HG03442 (cell line): ENCODE measurements at regions not wholly inside any gene's neighbourhood (a gene's known extent, or its start where the extent isn't known, plus 50 kb on each side); places are given as distances from the start of the nearest gene placed in this dataset.
"Not testable (repeated sequence)": the region's sequence is repeated elsewhere in the genome, so short reads cannot be mapped to it uniquely, and the experiment has no call there.

Experiments
- ATAC-seq: cut with Tn5 transposase; IDR thresholded peaks from one replicate; pipeline ENCODE4 v1.9.1; 2021; ENCODE audit warnings: mild to moderate bottlenecking, moderate library complexity; ENCODE audit not compliant: unreplicated experiment

DNA sequence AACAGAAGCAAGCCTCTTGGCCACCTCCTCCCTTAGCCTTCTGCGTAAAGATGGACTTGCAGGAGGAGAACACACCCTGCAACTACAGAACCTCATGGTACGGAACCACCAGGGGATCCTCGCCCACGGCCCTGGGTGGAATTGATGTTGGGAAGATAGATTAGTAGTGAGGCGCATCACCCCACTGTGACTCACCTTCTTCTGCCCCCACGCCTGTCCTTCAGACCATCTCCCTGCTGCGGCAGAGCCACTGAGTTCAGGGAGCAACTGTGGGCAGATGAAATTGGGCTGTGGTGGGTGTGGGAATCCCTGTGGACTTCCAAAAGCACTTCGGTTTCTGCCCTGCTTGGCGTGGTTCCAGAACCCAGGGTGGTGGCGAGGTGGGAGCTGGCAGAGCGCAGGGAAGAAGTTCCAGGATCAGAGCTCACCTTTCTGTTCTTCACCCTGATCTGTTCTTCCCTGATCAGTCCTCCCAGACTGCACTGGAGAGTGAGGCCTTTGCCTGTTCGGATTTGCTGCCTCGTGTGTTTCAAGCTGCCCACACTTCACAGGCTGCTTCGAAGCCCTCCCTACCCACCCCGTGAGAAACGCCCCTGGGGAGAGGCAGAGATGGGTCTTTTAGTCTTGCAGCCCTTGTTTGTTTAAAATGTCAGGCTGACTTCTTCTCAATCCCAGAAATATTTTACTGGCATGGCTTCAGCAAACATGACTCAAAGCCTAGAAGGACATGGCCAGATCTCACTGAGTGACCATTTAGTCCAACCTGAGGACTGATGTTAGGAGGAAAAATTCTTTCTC is 92.8 kb upstream of the MLN start:
- no peak for ATAC-seq

DNA sequence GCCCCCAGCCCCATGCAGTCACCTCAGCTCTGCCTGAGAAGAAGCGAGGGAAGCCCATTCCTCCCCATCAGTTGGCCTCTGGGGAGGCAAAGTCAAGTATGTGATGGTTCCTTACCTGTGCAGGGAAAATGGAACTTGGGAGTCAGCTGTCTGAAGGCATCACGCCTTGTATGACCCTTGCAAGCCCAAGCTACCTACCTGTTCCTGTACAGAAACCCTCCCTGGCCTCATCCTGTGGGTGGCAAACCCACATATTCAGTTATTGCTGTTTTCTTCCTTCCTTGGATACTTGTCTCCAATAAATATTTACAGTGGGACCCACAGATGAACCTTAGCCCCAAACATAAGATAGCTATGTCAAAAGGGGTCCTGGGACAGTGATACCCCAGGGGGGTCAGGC is 92.2 kb upstream of the MLN start:
- no peak for ATAC-seq

DNA sequence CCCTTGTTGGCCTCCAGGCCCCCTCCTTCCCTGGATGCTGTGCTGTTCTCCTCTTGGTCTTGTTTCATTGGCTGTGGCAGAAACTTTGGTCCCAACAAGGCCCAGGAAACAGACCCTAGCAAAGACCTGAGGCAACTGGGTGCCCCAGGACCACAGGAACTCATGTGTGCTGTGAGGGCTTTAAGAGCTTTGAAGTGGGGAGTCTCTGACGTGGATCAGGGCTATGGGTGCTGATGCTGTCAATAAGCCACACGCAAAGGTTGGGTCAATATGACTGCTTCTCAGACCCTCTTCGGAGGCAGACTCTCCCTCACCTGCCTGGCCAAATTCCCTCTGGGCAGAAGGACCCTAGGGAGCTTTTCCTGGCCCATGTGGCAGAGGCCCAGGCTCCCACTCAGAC is 91.5 kb upstream of the MLN start:
- ATAC-seq = no peak

DNA sequence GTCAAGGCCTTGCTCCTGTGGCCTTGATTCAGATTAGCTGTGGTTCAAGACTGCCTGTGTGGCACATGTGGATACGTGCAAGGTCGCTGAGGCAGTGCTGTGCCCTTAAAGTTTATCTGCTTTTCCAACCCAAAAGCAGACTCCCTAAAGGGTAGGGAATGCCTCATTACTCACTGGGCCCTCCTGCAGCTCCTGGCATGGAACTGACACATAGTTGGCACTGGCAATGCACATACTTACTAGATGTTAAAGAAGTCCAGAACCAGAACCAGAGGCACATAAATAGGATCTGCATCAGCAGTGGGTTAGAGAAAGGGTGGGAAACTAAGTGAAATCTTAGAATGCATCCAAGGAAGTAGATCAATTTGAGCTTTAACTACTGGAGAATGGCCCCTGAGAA is 90.6 kb upstream of the MLN start:
- ATAC-seq = no peak

DNA sequence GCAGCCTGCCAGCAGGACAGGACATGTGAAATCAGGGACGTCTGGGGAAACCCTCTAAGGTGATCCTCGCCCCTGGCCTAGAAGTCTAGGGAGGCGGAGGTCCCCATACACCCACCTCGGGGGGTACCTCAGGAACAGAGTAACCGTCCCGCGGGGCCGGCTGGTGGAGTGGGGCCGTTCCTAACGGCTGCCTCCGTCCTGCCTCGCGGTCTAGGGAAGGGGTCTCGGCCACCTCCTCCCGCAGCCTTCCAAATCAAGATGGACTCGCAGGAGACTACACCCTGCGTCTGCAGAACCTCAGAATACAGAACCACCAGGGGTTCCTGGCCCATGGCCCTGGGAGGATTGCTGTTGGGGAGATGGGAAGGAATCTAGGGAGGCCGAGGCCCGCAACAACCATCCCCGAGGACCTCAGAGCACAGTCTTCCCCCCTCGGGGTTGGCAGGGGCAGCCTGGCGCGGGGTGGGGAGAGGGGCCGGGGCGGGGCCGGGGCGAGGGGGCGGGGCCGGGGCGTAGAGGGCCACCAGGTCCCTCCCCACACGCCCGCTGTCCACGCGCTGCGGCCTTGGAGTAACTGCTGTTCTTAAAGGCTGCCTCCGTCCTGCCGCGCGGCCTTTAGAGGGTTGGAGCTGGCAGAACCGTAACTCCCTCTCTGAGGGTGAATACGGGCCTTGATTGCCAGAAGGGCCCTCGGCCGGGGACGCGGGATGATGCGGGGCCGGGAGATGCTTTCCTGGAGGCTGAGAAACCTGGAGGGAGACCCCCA is 89.0 kb upstream of the MLN start:
- ATAC-seq = no peak

DNA sequence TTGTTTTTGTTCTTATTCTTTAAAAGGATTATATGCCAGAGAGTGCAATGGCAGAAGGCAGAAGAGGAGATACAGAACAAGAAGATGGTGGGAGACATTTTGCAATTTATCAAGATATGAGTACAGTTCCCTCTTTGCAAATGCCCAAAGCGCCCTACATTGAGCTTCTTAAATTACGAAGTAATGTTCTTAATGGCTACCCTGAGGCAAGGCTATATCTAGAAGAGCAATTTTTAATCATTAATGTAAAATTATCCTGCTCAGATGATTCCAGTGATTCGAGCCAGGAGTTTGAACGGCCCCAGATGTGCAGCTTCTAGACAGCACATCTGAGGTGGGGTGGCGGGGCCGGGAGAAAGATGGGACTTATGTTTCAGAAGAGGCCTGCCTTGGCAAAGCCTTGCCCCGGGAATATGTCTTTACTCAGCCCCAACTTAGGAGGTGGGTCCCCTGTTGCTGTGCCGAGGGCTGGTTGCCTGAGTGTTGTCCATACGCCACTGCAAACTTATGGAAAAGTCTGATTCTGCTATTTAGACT is 84.9 kb upstream of the MLN start:
- no peak for ATAC-seq

DNA sequence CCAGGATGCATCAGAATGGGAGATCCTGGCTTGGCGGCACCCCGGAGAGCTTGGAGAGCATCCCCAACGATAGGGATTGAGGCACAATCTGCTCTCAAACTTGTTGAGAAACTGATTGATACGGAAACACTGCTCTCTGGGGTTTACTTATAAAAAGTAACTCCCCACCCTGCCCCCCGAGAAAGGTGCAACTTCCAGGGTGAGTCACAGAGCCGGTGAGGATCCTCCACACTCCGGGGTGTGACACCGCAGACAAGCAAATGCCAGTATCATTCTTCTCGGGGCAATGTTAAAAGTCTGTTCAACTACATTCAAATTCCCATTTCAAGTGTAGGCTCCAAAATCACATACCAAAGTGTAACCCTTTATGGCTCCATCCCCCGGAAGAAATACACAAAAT is 84.4 kb upstream of the MLN start:
- ATAC-seq = no peak

DNA sequence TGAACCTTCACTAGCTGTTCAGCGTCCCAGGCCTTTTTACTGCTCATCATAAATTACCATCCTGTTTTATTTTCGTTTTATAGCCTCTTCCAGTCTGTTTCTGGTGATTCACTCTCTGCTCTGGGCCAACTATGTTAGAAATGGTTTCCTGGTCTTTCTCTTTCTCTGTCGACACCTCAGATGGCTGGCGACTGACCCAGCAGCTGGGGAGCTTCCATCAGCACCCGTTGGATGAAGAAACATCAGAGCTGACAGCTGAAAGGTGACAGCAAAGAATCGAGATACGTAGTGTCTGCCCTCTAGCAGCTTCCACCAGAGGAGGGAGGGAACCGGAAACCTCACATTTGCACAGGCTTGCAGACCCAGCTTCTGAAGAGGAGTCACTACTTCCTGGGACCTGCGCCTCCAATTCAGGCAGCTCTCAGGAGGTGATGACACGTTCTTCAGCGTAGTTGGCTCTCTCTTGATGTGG is 82.9 kb upstream of the MLN start:
- no peak for ATAC-seq

DNA sequence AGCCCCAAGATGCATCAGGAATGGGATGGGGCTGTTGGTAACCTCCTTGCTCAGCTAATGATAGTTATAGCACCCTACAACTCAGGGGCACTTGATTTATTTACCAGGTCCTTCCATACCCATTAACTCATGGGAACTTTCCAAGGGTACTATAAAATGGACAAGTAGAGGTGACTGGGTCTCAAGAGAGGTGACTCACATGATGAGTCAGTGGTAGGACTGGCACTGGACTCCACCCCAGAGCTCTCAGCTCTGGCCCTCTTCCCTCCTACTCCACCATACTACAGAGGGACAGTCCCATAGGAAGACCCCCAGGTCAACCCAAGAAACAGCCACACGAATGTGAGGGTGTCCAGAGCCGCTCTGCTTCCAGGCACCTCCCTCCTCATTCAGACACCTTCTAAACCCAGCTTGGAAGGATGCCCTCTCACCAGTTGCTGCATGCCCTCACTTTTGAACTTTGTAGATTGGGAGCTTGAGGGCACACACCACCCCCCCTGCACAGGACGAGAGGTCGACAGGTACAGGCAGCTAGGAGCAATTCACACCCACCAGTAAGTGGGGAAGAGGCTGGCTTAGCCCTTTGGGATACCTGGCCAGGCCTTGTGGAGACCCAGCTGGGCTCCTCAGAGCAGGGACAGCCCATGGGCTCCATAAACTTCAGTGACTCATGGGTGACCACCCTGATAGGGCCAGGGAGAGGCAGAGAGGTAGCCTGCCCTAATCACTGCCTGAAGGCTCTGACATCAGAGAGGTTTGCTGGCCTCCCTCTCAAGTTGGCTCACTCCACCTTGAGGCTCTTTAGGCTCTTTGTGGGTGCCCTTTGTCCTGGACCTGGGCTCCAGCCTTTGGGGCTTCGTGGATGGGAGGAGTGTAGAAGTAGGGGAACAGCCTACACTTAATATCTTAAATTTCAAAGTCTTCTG is 81.6 kb upstream of the MLN start:
- no peak for ATAC-seq

DNA sequence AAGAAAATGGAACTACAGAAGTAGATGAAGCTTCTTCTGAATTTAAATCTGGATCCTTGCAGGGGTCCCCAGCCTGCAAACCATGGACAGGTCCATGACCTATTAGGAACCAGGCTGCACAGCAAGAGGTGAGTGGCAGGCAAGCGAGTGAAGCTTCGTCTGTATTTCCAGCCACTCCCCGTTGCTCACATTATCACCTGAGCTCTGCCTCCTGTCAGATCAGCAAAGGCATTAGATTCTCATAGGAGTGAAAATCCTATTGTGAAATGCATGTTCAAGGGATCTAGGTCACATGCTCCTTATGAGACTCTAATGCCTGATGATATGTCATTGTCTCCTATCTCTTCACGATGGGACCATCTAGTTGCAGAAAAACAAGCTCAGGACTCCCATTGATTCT is 79.8 kb upstream of the MLN start:
- not testable (repeated sequence) for ATAC-seq

DNA sequence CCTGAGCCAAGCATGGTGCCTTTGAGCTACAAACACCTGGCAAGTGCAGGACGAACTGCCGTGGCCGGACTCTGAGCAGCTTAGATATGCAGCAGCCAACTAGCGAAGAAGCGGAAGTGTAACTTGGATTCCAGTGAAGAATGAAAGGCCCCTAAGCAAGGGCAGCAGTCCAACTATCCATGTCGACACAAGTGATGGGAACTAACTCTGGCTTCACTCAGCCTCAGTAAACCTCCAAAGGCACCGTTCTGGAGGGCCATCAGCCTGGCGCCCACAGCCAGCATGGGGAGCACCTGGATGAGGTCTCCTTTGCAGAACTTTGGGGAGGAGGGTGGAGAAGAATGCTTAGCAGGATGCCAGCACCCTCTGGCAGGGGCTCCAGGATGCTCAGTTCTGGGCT is 78.4 kb upstream of the MLN start:
- ATAC-seq = no peak

DNA sequence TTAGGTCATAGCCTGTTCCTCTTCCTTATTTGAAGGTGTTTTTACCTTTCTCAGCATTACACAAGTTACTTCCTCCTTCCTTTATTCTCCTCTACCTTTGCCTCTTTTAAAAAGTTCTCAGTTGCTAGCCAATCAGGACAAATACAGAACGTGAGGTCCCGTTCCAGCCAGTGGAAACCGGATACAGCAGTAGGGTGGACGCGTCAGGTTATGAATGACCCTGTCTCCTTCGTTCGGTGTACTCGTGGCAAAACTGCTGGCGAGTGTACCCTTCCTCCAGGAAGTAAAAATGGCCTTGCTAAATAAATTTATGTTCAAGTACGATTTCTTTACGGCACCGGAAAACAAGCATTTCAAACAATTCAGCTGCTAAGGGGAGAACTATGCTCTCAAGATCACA is 77.0 kb upstream of the MLN start:
- no peak for ATAC-seq

DNA sequence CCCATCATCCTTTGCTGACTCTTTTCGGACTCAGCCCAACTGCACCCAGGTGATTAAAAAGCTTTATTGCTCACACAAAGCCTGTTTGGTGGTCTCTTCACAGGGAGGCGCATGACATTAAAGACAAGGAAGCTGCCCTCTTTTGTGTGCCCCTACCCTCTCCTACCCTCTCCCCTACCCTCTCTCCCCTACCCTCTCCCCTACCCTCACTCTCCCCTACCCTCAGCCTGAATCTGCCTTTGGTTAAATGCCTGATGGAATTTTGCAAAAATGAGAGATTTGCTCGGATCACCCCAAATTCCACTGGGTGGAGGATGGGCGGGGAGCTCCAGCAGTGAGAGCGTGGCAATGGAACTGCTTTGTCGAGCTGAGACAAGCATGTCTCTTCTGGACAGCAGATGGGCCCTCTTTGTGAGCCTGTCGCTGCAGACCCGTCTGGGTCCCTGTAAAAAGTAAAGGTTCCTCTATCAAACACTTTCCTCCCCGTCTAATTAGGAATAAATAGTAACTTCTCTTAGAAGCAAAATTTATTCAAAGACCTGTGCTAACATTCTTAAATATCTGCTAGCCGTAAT is 76.4 kb upstream of the MLN start:
- no peak for ATAC-seq

DNA sequence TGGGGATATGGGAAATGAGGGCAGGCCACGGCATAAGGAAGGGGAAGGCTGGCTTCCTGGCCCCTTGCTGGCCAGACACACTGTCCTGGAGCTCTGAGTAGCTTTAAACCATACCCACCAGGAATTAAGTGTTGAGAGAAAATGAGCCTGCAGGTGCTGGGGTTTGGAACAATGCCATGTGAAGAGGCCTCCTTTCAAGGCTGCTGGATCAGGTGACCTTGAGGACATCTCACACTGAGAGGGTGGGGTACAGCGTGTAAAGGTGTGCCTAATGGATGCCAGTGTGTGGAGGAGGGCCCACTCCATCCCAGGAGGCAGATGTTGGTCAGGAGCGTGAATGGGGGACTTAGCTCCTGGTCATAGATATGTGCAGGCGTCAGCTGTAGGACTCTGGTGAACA is 74.8 kb upstream of the MLN start:
- no peak for ATAC-seq

DNA sequence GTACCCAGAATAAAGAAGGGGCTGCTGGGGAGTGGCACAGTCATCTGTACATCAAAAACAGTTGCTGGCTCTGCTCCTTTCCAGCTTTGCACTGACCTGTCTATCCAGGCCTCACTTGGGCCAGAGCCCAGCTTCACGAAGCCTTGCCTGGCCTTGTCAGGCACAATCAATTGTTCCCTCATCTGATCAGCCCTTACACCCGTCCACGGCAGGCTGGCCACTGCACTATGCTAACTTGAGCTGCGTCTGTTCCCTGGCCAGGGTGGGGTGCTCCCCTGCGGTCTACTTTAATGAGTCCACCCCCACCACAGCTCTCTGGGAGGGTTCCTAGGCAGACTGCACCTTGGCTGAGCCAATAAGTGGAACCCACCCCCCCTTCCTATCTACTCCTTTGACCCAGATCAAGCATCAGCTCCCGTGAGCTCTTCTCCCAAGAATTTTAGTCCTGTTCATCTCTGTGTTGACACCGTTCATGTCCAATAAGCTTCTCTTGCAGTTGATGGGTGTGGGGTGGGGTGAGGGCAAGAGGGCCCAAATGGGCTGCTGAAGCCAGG is 74.3 kb upstream of the MLN start:
- no peak for ATAC-seq

DNA sequence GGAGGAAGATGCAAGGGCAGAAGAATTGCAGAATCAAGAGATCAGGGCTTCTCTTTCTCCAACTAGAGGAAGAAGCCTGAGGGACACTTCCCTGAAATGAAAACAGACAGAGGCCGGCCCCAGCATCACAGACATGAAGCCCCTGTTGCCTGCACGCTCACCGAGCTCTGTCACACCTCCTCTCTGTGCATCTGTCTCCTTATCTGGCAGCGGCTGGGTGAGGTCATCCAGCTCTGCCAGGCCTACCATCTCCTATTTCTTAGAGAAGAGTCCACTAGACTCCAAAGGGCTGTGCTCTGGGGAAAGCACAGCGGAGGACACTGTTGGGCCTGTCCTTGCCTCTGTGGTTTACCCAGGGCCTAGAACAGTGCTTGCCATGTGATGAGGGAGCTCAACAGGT is 71.9 kb upstream of the MLN start:
- ATAC-seq = no peak

DNA sequence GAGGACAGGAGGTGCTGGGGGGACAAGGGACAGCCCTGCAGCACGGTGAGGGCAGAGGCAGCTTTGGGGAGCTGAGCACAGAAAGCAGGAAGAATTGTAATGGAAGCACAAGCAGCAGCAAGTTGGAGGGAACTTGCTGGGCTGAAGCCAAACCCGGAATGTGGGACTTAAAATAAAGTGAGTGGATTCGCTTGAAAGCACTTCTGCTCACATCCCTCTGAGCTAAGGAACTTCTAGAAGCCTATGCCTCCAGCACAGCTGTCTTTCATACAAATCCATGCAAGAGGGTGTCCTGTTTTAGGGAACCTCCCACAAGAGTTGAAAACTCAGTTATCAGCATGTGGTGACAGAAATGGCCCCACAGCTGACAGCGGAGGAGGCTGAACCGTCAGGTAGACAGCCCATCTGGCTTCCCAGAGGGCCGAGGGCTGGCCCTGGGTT is 71.4 kb upstream of the MLN start:
- no peak for ATAC-seq

DNA sequence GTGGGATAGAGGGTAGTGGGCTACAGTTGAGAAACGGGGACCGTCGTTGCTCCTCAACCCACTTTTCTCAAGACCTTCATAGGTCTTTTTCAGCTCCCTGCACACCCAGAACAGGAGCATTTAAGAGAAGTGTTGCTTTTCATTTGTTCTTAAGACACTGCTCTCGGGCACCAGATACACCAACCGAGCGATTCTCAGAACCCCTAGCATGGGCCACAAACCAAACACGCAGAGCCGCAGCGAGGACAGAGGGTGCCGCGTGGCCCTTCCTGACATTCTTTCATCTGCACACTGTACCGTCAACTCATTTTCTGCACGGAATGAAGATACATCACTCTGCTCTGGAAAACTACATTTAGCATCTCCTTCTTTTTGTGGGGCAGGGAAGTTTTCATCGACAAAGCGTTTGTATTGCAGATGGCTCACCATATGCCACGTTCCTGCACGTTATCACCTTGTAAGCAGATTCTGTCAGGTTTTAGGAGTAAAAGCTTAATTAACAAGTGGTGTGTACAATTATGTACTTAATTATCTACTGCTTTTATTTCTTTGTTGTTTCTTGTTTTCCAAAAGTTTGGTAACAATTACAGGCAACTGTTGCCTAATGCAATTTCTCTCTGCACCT is 70.4 kb upstream of the MLN start:
- no peak for ATAC-seq

DNA sequence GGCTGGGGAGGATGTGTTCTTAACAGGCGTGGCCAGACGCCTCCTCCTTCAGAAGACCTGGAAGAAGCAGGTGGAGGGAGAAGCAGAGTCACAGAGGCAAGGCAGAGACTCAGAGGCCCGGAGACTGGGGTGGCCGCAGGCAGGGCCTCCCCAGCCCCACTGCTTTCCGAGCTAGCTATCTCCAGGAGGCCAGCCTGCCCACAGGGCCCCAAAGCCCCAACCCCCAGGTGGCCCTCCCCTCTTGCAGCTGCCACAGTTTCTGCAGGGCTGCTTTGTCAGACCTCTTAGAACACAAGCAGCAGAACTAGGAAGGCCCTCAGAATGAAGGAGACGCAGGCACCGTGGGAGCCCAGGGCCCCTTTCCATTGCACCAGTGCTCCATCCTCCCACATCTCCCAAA is 69.0 kb upstream of the MLN start:
- no peak for ATAC-seq
